SK-N-SH treated with all-trans-retinoic acid at 6 μM for 48 hours (cell line): ENCODE measurements at regions not wholly inside any gene's neighbourhood (a gene's known extent, or its start where the extent isn't known, plus 50 kb on each side); places are given as distances from the start of the nearest gene placed in this dataset.

ENCODE experiments used
- CSDC2 ChIP-seq: fragments of 250-450 bp; sonication (Bioruptor Pico); IDR thresholded peaks from 2 replicates; pipeline ENCODE4 v1.5.0; 2020; ENCODE audit warnings: mild to moderate bottlenecking, moderate library complexity
- TCF4 ChIP-seq: fragments of 250-450 bp; sonication (Bioruptor Pico); IDR thresholded peaks from 2 replicates; pipeline ENCODE4 v1.8.0; 2021; ENCODE audit warnings: mild to moderate bottlenecking, moderate library complexity, borderline replicate concordance

DNA sequence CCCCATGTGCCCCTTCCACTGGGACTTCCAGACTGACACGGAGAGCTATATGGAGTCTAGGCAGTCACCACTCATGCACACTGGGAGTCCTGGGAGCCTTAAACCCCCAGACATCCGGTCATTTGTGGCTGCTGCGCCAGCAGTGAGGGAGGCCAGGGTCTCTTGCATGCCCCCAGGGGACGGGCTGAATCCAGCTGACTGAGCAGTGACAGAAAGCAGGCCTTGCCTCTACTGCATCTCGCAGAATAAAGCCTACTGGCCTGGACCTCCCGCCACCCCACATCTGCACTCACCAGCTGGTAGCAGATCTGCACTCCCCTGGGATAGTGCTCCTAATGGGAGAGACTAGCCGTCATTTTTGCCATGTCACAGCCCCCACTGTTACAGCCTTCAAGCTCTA lies 1234.2 kb downstream of the FAM133A start:
- TF ChIP-seq TCF4 (peak; percentile 57; the same call in 1 of the 2 replicates), CSDC2 (CRISPR knock-in tag) (no peak)
